NCI-H2029 treated with DMSO at 0.1 percent for 48 hours (cell line): ENCODE measurements at regions not wholly inside any gene's neighbourhood (a gene's known extent, or its start where the extent isn't known, plus 50 kb on each side); places are given as distances from the start of the nearest gene placed in this dataset.
"Not testable (repeated sequence)": the region's sequence is repeated elsewhere in the genome, so short reads cannot be mapped to it uniquely, and the experiment has no call there.

Source experiments
- DNase-seq: peaks from one replicate; lab custom pipeline; 2025; lab: John Stamatoyannopoulos, UW

DNA sequence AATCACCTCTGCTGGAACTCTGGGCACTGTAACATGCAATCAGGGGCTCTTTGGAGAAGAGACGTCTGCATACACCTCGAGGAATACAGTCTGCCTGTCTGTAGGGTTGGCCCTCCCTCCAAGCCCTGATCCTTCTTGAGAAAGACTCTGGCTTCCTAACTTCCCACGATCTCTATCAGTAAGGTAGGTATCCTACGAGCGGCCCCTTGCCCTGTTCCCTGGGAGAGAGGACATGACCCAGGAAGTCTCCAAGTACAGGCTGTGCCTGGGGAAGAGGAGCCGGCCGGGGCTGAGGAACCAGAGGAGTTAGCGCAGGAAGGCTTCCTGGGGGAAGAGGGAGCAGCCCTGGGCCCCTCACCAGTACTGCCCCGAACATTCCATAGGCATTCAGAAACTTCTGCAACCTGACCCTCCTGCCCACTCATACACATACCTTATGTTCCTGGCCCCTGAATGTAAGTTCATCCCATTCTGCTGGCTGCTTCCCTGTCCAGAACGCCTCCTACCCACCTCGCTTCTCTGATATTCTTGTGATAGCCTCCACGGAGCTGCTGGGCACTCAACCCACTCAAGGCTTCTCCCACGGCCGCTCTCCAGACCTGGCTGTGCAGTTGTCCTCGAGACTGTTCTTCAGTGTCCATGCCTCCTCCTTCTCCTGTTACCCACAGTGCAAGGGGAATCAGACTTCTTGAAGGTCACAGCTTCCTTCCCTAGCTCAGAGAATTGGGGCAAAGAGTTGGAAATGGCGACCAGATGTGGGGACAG lies 116.1 kb downstream of the CYP26B1 start:
- no peak for DNase-seq

DNA sequence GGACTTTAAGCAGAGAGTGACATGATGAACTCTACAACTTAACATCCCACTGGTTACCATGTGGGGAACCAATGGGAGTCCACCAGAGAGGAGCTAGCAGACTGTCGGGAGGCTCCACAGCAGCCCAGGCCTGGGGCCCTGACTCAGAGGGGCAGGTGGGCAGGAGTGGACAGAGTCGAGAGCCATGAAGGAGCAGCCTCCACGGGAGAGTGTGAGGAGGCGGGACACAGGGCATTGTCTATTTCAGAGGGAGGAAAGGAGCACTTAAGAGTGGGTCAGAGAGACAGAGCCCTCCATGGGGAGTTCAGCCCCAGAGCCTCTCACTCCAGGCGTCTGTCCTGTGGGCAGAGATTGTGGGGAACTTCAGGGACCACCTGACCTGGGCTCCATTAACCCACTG lies 118.7 kb downstream of the CYP26B1 start:
- no peak for DNase-seq

DNA sequence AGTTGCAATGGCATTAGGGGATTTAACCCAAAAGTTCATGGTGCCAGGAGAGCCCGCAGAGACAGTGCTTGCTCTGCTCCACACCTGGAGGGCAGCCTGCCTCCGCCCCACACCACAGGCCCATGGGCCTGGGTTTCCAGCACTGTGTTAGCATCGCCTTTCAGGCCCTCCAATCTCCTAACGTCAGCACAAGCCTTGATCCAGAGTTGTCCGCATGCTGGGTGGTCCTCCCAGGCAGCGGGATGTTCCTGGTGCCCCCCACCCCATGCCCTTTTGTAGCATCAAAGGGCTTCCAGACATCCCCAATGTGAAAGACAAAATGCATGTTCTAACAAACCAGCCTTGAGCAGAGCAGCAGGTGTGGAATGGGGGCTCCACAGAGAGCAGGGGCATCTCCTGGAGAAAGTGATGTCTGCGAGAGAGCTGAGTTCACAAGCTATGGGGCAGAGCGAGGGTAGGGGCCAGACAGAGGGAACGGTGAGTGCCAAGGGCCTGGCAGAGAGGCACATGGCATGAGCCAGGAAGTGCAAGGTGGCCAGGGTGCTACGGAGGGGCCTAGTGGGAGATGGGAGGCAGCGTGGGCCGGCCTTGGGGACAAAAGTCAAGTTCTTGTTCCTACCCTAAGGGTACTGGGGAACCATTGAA lies 119.2 kb downstream of the CYP26B1 start:
- no peak for DNase-seq

DNA sequence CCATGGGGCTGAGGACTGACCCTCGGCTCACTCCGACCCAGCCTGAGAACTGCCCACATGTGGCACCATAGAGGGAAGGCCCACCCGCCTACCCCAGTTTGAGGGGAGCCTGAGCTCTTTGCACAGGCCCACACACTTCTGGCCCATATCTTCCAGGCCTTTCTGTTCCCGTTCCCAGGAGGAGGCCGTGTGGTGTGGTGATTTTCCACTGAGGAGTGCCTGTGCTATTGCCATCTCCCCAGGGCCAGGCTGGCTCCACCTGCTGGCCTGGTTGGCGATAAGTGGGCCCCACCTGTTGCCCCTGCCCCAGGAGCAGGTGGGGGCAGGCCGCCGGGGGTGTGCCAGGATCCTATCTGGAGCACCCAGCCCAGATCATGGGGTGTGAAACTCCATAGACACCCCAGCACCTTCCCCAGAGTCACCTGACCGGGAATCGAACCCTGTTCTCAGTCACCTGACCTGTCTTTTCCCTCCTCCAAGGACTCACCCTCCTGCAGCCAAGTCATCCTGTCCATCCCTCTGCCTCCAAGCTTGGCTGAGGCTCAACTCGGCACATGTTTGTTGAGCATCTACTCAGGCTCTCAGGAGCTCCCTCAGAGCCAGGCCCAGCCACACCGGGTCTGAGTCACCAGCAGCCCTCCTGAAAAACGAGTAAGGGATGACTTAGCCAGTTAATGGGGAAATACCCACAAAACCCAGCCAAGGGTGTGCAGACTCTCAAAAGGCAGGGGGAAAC lies 120.1 kb downstream of the CYP26B1 start:
- no peak for DNase-seq

DNA sequence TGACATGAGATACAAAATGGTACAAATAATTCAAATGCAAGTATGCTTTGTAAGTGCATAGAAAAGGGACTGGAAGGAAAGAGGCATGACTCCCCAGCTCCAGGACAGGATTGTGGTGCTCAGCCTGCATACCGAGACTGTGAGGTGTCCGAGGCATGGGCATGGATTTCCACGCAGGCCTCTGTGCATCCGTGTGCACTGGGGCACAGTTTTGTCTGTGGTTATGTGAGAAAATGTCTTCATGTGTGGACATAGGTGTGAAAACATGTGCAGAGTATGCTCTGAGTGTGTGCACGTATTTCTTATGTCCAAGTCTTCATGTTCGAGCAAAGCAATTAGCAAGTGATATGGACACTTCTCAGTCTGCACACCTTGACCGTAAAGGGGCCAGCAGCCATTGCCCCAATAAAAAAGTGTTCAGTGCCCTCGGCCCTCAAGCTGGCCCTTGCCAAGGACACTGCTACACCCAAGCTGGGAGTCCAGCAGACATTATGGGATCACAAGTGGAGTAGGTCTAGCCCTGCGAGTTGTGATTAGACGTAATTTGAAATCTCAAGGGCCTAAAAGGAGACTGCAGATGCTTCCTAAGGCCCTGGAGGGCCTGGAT lies 120.7 kb downstream of the CYP26B1 start:
- no peak for DNase-seq

DNA sequence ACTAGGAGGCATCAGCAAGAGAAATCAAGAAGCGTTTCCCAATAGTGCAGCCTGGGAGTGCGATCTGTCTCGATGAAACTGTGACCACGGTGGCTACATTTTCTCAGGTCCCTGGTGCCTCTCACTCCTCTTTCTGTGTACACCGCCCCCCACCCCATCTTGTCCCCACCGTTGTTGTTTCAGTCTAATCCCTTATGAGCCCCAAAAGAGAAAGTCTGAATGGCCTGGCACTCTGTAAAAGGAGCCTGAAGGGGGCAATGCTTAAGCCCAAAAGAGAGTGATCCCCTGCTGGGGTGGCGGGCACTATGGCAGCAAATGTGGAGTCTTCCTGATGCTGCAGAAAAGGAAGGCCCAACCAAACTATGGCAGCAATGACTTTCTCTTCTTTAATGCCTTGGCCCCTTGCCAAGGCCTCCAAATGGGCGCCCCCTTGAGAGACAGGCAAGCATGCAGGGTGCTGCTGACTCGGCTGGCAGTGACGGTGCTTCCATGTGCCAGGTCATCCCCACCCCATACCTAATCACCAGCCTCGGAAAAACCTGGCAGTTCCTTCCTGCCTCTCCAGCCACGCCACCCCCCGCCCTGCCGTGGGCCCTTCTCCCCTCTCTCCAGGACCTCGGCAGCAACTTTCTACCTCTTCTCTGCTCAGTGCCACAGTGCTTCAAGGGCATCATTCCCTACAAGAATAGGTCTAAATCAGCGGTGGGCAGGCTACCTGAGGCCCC lies 123.0 kb downstream of the CYP26B1 start:
- no peak for DNase-seq

DNA sequence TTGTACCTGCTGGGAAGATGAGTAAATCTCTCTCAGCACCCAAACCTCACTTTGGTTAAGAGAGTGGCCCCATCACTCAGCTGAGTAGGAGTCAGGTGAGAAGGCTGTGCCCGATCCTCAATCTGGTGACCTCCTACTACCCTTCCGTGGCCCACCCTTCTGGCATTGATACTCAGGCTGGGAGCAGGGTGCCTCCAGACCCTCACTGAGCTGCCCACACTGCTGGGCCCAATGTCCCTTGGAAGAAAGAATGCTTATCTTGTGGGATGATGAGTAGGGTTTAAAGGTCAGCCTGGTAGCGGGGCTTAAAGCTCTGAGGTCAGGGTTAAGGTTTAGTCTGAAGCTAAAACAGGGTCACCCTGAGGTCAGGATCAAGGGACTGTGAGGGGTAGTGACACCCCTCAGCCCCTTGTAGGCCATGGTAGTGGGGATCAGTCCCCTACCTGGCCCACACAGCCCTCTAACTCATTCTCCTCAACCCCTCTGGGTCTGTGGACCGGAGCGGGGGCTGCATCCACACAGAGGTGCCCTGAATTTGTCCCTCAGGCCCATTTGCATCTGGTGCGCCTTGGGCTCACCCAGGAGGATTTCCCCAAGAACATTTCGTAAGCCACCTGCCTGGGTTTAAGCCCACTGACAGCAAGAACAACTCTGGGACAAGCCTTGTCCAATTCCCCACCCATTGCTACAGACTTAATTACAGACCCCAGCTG lies 123.8 kb downstream of the CYP26B1 start:
- DNase-seq: no peak

DNA sequence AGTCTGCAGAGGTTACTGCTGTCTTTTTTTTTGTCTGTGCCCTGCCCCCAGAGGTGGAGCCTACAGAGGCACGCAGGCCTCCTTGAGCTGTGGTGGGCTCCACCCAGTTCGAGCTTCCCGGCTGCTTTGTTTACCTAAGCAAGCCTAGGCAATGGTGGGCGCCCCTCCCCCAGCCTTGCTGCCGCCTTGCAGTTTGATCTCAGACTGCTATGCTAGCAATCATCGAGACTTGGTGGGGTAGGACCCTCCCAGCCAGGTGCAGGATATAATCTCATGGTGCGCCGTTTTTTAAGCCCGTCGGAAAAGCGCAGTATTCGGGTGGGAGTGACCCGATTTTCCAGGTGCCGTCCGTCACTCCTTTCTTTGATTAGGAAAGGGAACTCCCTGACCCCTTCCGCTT lies 126.3 kb downstream of the CYP26B1 start:
- not testable (repeated sequence) for DNase-seq

DNA sequence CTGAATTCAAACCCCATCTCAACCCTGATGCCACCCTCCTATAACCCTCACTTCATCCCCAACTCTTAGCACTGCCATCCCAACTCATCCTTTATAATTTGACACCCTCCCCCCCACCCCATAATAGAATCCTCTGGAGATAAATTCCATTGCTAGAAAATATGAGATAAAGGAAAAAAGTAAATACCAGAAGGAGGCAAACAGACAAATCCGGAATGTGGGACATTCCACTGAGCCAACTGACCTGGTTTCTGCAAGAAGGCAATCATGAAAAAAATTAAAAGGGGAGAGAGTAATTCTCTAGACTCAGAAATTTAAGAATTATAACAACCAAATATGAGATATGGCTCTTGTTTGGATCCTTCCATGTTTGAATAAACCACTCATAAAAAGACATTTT lies 132.4 kb downstream of the CYP26B1 start:
- no peak for DNase-seq

DNA sequence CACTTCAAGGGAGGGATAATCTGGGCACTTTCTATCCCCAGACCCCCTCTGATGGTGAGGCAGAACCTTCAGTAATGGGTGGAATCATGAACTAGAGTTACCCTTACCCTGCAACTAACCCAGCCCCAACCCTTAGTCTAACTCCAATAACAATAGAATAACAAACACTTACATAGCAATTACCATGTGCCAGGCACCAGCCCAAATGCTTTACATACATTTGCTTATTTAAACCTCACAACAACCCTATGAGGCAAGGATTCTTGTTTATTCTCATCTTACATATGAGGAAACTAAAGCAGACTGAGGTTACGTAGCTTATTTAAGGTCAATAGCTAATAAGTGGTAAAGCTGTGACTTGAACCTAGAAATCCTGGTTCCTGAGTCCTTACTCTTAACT lies 132.8 kb downstream of the CYP26B1 start:
- no peak for DNase-seq

DNA sequence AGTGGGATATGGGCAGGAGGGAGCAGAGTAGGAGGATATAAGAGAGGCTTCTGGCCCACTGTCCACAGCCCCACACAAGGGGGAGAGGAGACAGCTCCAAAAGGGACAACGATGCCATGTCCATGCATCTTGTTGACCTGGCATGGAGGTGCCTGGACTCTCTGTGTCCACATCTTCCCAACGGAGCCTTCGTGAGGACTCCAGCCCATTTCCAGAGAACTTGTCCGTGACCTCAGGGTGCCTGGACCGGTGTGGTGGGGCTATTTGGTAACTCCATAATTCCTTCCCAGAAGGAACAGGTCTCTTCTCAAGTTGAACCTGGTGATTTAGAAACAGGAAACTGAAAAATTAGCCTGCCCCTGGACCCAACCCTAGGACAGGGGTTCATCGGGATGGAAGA lies 133.9 kb downstream of the CYP26B1 start:
- DNase-seq: no peak

DNA sequence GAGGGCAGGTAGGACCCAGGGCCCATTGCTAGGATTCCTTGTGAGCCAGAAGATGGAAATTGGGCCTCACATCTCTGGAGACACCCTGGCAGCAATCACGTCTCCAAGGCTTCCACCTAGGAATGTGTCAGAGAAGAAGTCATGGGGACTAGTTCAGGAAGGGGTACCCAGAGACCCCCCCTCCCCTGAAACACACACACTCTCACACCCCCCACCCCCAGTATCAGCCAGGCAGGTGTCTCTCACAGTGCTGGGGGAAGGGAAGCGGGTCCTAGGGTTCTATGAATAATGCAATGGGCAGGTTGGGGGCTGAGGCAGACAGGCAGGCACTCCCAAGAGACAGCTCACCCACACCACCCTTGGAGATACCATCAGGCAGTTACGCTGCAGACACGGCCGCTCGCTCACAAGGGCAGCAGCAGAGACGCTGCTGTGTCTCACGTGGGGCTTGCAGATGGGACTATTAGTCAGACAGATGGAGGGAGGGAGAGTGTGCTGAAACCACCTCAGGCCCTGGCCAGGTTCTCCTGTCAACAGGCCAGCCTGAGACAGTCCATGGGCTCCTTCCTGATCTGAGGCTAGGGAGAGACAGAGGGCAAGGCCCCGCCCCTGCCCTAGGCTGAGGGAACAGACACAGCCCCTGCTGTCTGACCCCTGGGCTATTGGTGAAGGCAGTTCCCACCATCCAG lies 134.6 kb downstream of the CYP26B1 start:
- DNase-seq: no peak

DNA sequence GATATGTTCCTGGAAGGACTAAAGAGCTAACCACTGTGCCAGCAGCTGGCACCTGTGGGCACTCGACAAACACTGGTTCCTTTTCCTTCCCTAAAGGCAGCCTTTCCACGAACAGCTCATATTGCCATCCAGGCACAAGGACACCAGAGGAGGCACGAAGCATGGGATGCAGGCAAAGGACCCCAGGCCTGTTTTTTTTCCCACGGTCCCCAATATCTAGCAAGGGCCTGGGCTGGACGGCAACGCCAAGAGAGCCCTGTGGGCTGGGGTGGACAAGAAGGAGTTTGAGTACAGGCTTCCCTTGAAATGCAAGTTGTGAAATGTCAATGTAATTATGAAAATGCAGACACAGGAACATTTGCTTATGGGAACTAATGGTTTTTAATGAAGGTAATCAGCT lies 135.9 kb downstream of the CYP26B1 start:
- DNase-seq: no peak

DNA sequence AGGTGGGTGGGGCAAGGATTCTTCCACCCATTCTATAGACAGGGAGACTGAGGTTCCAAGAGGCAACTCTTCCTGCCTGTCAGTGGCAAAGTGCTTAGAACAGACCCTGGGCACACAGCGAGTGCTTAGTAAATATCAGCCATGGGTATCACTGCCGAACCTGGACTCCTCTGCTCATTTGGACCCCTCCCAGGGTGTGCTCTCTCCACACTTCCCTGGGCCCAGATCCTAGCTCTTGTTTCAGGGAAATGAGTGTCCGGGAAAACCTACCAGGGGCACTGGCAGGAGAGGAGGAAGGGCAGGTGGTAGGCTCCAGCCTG lies 136.3 kb downstream of the CYP26B1 start:
- DNase-seq: no peak

DNA sequence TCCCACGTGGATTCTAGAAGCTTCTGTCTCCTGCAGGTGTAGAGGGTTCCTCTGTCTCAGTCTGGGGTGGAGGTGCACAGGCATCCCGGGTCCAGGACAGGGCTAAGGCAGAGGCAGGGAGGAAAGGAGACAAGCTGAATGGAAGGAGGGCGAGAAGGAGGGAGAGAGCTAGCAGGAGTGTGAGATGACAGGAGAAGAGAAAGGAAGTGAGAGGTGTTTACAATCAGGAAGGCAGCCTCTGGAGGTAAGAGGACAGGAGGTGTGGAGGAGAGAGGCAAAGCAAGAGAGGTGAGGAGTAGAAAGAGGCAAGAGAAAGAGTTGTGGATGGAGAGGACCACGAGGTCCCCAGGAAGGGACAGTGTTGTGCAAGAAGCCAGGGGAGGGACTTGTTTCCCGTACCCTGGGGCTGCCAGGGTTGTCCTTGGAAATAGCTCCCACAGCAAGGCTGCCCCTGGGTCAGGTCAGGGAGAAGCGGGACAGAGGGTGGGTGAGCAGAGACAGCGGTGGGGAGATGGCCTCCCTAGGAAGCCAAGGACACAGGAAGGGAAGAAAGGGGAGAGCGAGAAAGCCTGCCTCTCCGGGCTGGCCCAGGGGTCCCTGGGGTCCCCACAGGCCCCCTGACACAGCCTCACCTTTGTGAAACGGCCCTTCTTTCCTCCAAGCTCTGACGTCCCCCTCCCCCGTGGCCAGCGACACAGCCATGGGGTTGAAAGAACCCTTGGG lies 136.9 kb downstream of the CYP26B1 start:
- no peak for DNase-seq

DNA sequence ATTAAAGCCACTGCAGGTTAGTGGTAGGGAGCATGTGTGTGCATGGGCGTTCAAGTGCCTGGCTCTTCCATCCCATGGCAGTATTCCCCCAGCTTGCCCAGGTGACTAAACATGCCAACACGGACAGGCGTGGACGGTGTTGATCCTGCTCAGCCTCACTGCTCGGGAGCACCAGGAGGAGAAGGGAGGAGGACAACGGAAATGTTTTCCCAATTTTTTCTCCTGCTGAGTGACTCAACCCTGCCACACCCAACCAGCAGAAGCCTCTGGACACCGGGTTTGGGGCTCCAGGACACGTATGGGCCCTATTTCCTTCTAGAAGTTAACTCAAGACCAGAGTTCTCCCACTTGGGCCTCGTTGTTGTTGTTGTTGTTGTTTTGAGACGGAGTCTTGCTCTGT lies 139.1 kb downstream of the CYP26B1 start:
- no peak for DNase-seq

DNA sequence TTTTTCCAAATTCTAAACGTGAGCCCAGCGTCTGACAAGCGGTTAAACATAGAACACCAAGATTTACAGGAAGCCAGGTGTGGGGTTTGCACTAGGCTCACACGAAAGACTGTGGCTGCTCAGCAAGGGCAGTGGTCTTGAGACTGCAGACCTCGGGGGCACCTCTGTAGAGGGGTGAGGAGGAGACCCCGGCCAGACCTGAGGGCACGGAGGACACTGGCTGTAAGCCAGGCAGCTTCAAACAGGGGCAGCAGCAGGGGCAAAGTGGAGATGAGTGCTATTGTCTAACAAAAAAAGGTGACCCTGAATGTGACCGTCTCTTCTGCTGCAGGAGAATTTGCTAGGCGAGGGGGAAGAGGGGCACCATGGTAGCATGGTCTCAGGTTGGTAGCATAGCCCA lies 140.3 kb downstream of the CYP26B1 start:
- DNase-seq: no peak

DNA sequence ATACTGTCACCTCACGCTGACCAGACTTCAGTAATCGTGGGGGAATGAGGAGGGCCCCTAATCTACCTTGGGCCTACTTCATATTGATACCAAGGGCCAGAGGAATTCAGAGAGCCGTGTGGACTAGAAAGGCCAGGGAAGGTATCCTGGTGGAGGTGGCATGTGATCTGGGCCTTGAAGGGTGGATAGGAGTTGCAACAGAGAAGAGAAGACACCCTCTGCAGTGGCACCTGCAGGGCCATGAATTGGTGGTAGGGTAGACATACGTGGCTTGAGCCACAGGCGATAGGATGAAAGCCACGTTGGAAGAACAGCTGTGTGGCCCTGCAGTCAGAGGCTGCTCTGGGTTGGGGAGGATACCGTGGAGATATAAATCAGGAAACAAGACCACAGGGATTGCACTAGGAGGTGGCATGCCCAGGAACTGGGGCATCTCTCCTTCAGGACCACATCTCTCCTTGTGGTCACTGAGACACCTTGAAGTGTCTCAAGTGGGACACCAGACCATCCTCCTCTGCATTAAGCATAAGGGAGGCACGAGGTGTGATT lies 141.4 kb downstream of the CYP26B1 start:
- DNase-seq: no peak

DNA sequence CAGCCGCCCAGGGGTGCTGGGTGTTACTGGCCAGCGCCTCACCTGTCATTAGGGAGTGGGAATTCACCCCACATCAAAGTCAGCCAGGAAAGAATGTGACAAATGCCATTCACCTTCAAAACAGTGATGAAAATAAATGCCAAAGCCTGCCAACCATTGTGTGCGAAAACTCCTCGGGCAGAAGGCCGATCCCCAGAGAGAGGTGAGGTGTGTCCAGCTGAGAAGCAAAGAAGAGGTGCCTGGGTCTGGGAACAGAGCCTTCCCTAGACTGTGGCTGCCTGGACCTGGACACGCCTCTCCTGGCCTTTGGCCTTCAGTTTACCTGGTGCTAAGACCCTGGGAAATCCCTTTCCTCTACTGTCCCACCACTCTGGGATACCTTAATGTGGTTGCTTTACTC lies 142.7 kb downstream of the CYP26B1 start:
- DNase-seq: no peak
